ENCODE measurements at regions not wholly inside any gene's neighbourhood (a gene's known extent, or its start where the extent isn't known, plus 50 kb on each side); places are given as distances from the start of the nearest gene placed in this dataset.

DNA sequence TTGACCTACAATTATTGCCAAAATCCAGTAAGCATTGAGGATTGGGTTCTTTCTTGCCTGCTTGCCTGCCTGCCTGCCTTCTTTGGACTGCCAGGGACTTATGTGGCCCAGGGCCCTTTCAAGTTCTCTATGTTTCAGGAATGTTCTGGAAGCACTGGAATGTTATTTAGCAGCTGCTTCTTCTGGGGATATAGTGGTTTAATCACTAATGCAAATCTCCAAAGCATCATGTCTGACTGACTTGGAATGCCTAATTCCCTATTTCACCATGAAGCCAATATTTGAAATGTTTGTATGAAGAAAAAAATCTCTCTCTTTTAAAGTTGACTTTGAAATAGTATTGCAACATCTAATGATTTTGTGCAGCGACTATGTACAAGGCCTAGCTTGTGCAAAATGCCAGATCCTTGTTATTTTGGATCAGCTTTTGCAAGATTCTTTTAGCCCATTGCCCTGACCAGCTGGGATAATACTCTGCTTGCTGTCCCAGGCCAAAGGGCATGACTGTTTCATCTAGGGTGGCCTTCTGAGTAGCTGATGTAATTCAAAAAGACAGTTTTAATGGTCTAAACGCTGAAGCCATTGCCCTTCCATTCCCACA is 204.6 kb downstream of the RND3 start:
- TF ChIP-seq, protein P1, sequence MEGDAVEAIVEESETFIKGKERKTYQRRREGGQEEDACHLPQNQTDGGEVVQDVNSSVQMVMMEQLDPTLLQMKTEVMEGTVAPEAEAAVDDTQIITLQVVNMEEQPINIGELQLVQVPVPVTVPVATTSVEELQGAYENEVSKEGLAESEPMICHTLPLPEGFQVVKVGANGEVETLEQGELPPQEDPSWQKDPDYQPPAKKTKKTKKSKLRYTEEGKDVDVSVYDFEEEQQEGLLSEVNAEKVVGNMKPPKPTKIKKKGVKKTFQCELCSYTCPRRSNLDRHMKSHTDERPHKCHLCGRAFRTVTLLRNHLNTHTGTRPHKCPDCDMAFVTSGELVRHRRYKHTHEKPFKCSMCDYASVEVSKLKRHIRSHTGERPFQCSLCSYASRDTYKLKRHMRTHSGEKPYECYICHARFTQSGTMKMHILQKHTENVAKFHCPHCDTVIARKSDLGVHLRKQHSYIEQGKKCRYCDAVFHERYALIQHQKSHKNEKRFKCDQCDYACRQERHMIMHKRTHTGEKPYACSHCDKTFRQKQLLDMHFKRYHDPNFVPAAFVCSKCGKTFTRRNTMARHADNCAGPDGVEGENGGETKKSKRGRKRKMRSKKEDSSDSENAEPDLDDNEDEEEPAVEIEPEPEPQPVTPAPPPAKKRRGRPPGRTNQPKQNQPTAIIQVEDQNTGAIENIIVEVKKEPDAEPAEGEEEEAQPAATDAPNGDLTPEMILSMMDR (IDR thresholded peaks at IDR 0.05): no peak
- TF ChIP-seq POLR2A (IDR thresholded peaks at IDR 0.05): no peak
- no peak for TF ChIP-seq EP300 (IDR thresholded peaks at IDR 0.05)
- peak in 2 of 3 donors; percentile 24 to 37 for TF ChIP-seq POLR2AphosphoS5 (IDR thresholded peaks at IDR 0.05)

All from stomach (tissue), 4 donors.